ENCODE measurements at regions not wholly inside any gene's neighbourhood (a gene's known extent, or its start where the extent isn't known, plus 50 kb on each side); places are given as distances from the start of the nearest gene placed in this dataset.
A peak's percentile ranks its signal among the peaks of the same experiment; 100 is the strongest.

DNA sequence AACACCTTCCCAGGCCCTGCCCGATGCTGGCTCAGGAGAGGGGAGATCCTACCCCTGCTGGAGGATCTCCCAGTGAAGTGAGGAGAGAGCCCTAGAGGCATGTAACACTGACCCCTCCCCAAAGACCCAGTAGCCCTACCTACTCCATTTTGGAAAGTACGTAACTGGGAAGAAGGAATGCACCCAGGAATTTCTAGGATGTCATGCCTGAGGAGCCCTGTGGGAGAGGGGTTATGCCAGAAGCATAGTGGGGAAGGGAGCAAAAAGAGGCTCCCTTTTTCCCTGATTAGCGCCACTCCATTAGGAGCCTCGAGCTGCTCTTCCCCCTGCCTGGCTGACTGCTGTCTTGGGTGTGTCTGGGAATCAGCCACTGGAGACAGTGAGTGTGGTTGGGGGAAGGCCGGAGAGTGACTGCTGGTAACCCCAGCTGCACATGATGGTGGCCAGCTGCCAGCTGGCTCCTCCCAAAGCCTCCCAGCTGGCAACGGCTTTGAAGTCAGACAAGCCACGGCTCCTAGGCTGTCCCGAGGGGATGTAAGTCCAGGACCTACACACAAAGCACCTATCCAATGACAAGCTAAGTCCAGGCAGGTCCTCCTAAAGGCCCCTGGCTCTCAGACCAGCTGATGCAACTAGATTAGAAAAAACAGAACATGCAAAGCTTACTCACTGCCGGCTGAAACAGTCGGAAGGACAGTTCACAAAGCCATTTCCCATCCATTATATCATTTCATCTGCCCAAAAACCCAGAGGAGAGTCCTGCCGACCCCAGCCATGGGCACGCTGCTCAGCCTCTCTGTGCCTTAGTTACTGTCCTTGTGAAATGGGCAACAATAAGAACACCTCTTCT lies 136.5 kb upstream of the ABCA1 start (continued):
- TF ChIP-seq, protein P1, sequence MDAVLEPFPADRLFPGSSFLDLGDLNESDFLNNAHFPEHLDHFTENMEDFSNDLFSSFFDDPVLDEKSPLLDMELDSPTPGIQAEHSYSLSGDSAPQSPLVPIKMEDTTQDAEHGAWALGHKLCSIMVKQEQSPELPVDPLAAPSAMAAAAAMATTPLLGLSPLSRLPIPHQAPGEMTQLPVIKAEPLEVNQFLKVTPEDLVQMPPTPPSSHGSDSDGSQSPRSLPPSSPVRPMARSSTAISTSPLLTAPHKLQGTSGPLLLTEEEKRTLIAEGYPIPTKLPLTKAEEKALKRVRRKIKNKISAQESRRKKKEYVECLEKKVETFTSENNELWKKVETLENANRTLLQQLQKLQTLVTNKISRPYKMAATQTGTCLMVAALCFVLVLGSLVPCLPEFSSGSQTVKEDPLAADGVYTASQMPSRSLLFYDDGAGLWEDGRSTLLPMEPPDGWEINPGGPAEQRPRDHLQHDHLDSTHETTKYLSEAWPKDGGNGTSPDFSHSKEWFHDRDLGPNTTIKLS (IDR thresholded peaks at IDR 0.05; ENCODE audit: borderline replicate concordance, low read depth), result no peak
- TF ChIP-seq IRF2 (CRISPR knock-in tag; IDR thresholded peaks at IDR 0.05) (no peak), ZBTB8A (IDR thresholded peaks at IDR 0.05; ENCODE audit: partially characterized antibody) (no peak), L3MBTL2 (IDR thresholded peaks at IDR 0.05) (peak; percentile 80), POLR2H (tag; IDR thresholded peaks at IDR 0.05; ENCODE audit: low read depth) (no peak), ZNF785 (CRISPR knock-in tag; IDR thresholded peaks at IDR 0.05) (no peak), CGGBP1 (CRISPR knock-in tag; IDR thresholded peaks at IDR 0.05) (no peak), ZNF263 (CRISPR knock-in tag; IDR thresholded peaks at IDR 0.05; ENCODE audit: borderline replicate concordance) (no peak), ZNF766 (CRISPR knock-in tag; conservative IDR thresholded peaks at IDR 0.05) (no peak; the same call in 1 of the 2 replicates), POLR3G (IDR thresholded peaks at IDR 0.05; ENCODE audit: extremely low read depth, insufficient read length, insufficient replicate concordance) (no peak), CBFA2T2 (conservative IDR thresholded peaks at IDR 0.05) (peak; percentile 39; the same call in 1 of the 2 replicates), FUS (optimal IDR thresholded peaks at IDR 0.05; ENCODE audit: low read depth, low read length) (no peak), KLF13 (tag; IDR thresholded peaks at IDR 0.05; ENCODE audit: borderline replicate concordance, low read depth) (no peak), SRF (CRISPR knock-in tag; IDR thresholded peaks at IDR 0.05) (0 out of 4 replicates have a peak, but pooled peaks of 1 of the 2 experiments have one; percentile 27)
- TF ChIP-seq, protein P2, sequence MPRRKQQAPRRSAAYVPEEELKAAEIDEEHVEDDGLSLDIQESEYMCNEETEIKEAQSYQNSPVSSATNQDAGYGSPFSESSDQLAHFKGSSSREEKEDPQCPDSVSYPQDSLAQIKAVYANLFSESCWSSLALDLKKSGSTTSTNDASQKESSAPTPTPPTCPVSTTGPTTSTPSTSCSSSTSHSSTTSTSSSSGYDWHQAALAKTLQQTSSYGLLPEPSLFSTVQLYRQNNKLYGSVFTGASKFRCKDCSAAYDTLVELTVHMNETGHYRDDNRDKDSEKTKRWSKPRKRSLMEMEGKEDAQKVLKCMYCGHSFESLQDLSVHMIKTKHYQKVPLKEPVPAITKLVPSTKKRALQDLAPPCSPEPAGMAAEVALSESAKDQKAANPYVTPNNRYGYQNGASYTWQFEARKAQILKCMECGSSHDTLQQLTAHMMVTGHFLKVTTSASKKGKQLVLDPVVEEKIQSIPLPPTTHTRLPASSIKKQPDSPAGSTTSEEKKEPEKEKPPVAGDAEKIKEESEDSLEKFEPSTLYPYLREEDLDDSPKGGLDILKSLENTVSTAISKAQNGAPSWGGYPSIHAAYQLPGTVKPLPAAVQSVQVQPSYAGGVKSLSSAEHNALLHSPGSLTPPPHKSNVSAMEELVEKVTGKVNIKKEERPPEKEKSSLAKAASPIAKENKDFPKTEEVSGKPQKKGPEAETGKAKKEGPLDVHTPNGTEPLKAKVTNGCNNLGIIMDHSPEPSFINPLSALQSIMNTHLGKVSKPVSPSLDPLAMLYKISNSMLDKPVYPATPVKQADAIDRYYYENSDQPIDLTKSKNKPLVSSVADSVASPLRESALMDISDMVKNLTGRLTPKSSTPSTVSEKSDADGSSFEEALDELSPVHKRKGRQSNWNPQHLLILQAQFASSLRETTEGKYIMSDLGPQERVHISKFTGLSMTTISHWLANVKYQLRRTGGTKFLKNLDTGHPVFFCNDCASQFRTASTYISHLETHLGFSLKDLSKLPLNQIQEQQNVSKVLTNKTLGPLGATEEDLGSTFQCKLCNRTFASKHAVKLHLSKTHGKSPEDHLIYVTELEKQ (CRISPR knock-in tag; IDR thresholded peaks at IDR 0.05), result no peak
- TF ChIP-seq, protein P3, sequence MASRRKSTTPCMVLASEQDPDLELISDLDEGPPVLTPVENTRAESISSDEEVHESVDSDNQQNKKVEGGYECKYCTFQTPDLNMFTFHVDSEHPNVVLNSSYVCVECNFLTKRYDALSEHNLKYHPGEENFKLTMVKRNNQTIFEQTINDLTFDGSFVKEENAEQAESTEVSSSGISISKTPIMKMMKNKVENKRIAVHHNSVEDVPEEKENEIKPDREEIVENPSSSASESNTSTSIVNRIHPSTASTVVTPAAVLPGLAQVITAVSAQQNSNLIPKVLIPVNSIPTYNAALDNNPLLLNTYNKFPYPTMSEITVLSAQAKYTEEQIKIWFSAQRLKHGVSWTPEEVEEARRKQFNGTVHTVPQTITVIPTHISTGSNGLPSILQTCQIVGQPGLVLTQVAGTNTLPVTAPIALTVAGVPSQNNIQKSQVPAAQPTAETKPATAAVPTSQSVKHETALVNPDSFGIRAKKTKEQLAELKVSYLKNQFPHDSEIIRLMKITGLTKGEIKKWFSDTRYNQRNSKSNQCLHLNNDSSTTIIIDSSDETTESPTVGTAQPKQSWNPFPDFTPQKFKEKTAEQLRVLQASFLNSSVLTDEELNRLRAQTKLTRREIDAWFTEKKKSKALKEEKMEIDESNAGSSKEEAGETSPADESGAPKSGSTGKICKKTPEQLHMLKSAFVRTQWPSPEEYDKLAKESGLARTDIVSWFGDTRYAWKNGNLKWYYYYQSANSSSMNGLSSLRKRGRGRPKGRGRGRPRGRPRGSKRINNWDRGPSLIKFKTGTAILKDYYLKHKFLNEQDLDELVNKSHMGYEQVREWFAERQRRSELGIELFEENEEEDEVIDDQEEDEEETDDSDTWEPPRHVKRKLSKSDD (conservative IDR thresholded peaks at IDR 0.05; ENCODE audit: low read length), result no peak
- TF ChIP-seq, protein P4, sequence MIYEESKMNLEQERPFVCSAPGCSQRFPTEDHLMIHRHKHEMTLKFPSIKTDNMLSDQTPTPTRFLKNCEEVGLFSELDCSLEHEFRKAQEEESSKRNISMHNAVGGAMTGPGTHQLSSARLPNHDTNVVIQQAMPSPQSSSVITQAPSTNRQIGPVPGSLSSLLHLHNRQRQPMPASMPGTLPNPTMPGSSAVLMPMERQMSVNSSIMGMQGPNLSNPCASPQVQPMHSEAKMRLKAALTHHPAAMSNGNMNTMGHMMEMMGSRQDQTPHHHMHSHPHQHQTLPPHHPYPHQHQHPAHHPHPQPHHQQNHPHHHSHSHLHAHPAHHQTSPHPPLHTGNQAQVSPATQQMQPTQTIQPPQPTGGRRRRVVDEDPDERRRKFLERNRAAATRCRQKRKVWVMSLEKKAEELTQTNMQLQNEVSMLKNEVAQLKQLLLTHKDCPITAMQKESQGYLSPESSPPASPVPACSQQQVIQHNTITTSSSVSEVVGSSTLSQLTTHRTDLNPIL (CRISPR knock-in tag; IDR thresholded peaks at IDR 0.05), result peak; percentile 84; the same call in 1 of the 2 replicates

Measured in K562 (cell line).